Large intestine (tissue), 3 donors: ENCODE measurements at regions not wholly inside any gene's neighbourhood (a gene's known extent, or its start where the extent isn't known, plus 50 kb on each side); places are given as distances from the start of the nearest gene placed in this dataset.

Source experiments
- DNase-seq, 2 donors: peaks; one replicate each; pipeline versions ENCODE4 v3.0.0 to v3.0.0-alpha.2; 2013
- H3K27ac ChIP-seq: one replicate; pipeline ENCODE4 v1.5.1; 2013; ENCODE audit warnings: low read length
- H3K27me3 ChIP-seq: 2 replicates; pipeline ENCODE4 v1.6.1; 2013; ENCODE audit warnings: low read length; ENCODE audit not compliant: control insufficient read depth, insufficient read depth
- H3K36me3 ChIP-seq: 2 replicates; pipeline ENCODE4 v1.6.1; 2013; ENCODE audit warnings: low read length; ENCODE audit not compliant: control insufficient read depth, insufficient read depth
- H3K4me1 ChIP-seq: one replicate; pipeline ENCODE4 v1.6.1; 2013; ENCODE audit warnings: low read length; ENCODE audit not compliant: control insufficient read depth, insufficient read depth
- H3K4me3 ChIP-seq: one replicate; pipeline ENCODE4 v1.5.1; 2013; ENCODE audit warnings: low read length
- H3K9me3 ChIP-seq: one replicate; pipeline ENCODE4 v1.6.1; 2013; ENCODE audit warnings: mild to moderate bottlenecking, low read depth, low read length, moderate library complexity; ENCODE audit not compliant: control insufficient read depth
- WGBS: methylation state at CpG from one replicate; pipeline ENCODE4 v1.1.5; 2013; ENCODE audit warnings: low lambda C conversion rate; ENCODE audit not compliant: insufficient coverage; 5-methylcytosine and 5-hydroxymethylcytosine counted together

- WGBS = 100% methylated on average over 1 of the region's 6 CpGs
- no peaks in the 10 kb centered on the region for H3K4me1 ChIP-seq
- no peak for DNase-seq
- H3K27ac ChIP-seq = no peak overlapping the region
- H3K36me3 ChIP-seq = no peaks in the 10 kb centered on the region
- no peaks in the 10 kb centered on the region for H3K27me3 ChIP-seq
- H3K9me3 ChIP-seq = peaks cover 14% of the 10 kb centered on the region
- H3K4me3 ChIP-seq = no peak overlapping the region
Observed at GRCh38 chr13:111022886-111023285, 92.2 kb upstream of the ARHGEF7 start.

GRCh38 chr13:111022241-111022640 lies 92.9 kb upstream of the ARHGEF7 start:
- no peaks in the 10 kb centered on the region for H3K27me3 ChIP-seq
- 80% methylated on average over 1 of the region's 1 CpG for WGBS
- peaks cover 14% of the 10 kb centered on the region for H3K9me3 ChIP-seq

GRCh38 chr13:111021270-111021669 lies 93.8 kb upstream of the ARHGEF7 start:
- H3K36me3 ChIP-seq = no peaks in the 10 kb centered on the region
- H3K9me3 ChIP-seq = peaks cover 14% of the 10 kb centered on the region
- H3K4me1 ChIP-seq = no peaks in the 10 kb centered on the region
- no peak overlapping the region for H3K4me3 ChIP-seq
- DNase-seq = no peak
- no peaks in the 10 kb centered on the region for H3K27me3 ChIP-seq
- no peak overlapping the region for H3K27ac ChIP-seq
- WGBS = 75% methylated on average over 1 of the region's 1 CpG

More at GRCh38 chr13:111022241-111022640, 92.9 kb upstream of the ARHGEF7 start:
- no peak for DNase-seq
- no peak overlapping the region for H3K4me3 ChIP-seq
- H3K27ac ChIP-seq = no peak overlapping the region
- no peaks in the 10 kb centered on the region for H3K4me1 ChIP-seq
- H3K36me3 ChIP-seq = no peaks in the 10 kb centered on the region

GRCh38 chr13:111020546-111020945 lies 94.6 kb upstream of the ARHGEF7 start:
- H3K4me3 ChIP-seq = no peak overlapping the region
- DNase-seq = no peak
- WGBS = no CpG with 5 or more reads among the region's 6 CpGs
- H3K9me3 ChIP-seq = peaks cover 14% of the 10 kb centered on the region
- H3K27ac ChIP-seq = no peak overlapping the region
- no peaks in the 10 kb centered on the region for H3K36me3 ChIP-seq
- H3K4me1 ChIP-seq = no peaks in the 10 kb centered on the region
- H3K27me3 ChIP-seq = no peaks in the 10 kb centered on the region

GRCh38 chr13:111020021-111020420 lies 95.1 kb upstream of the ARHGEF7 start:
- Histone ChIP-seq H3K4me3 (no peak overlapping the region), H3K9me3 (peaks cover 14% of the 10 kb centered on the region), H3K4me1 (no peaks in the 10 kb centered on the region), H3K27me3 (no peaks in the 10 kb centered on the region), H3K36me3 (no peaks in the 10 kb centered on the region), H3K27ac (no peak overlapping the region)
- DNase-seq = no peak
- WGBS = no CpG with 5 or more reads among the region's 24 CpGs

GRCh38 chr13:111017755-111018459 lies 97.2 kb upstream of the ARHGEF7 start:
- no peaks in the 10 kb centered on the region for H3K27me3 ChIP-seq
- H3K36me3 ChIP-seq = no peaks in the 10 kb centered on the region
- no peaks in the 10 kb centered on the region for H3K4me1 ChIP-seq
- no peak for DNase-seq
- no peak overlapping the region for H3K4me3 ChIP-seq
- H3K9me3 ChIP-seq = peaks cover 14% of the 10 kb centered on the region
- 100% methylated on average over 2 of the region's 26 CpGs for WGBS
- H3K27ac ChIP-seq = no peak overlapping the region

GRCh38 chr13:111013196-111013595 lies 98.3 kb upstream of the ANKRD10 start:
- no peak for DNase-seq
- H3K27ac ChIP-seq = no peak overlapping the region
- no peak overlapping the region for H3K4me3 ChIP-seq
- H3K27me3 ChIP-seq = no peaks in the 10 kb centered on the region
- no peaks in the 10 kb centered on the region for H3K4me1 ChIP-seq
- 67% methylated on average over 1 of the region's 3 CpGs for WGBS
- H3K9me3 ChIP-seq = peaks cover 3% of the 10 kb centered on the region
- H3K36me3 ChIP-seq = no peaks in the 10 kb centered on the region

- Histone ChIP-seq H3K27ac (no peak overlapping the region), H3K9me3 (no peaks in the 10 kb centered on the region), H3K36me3 (no peaks in the 10 kb centered on the region), H3K4me1 (no peaks in the 10 kb centered on the region), H3K4me3 (no peak overlapping the region), H3K27me3 (no peaks in the 10 kb centered on the region)
- DNase-seq = no peak
- no CpG with 5 or more reads among the region's 3 CpGs for WGBS
Observed at GRCh38 chr13:111011899-111012298, 97.0 kb upstream of the ANKRD10 start.

- no peaks in the 10 kb centered on the region for H3K36me3 ChIP-seq
- DNase-seq = no peak
- WGBS = no CpG with 5 or more reads among the region's 6 CpGs
- no peak overlapping the region for H3K4me3 ChIP-seq
- no peak overlapping the region for H3K27ac ChIP-seq
- no peaks in the 10 kb centered on the region for H3K9me3 ChIP-seq
- H3K4me1 ChIP-seq = no peaks in the 10 kb centered on the region
- no peaks in the 10 kb centered on the region for H3K27me3 ChIP-seq
Observed at GRCh38 chr13:111008351-111008750, 93.5 kb upstream of the ANKRD10 start.

- Histone ChIP-seq H3K4me1 (no peaks in the 10 kb centered on the region), H3K4me3 (no peak overlapping the region), H3K27ac (peak overlapping the region; percentile 49), H3K36me3 (no peaks in the 10 kb centered on the region), H3K9me3 (no peaks in the 10 kb centered on the region), H3K27me3 (no peaks in the 10 kb centered on the region)
- WGBS = no CpG with 5 or more reads among the region's 3 CpGs
- DNase-seq = no peak
Observed at GRCh38 chr13:111007209-111007608, 92.3 kb upstream of the ANKRD10 start.

- H3K27me3 ChIP-seq = no peaks in the 10 kb centered on the region
- H3K4me1 ChIP-seq = no peaks in the 10 kb centered on the region
- no CpG with 5 or more reads among the region's 13 CpGs for WGBS
- H3K4me3 ChIP-seq = no peak overlapping the region
- peak overlapping the region; percentile 49 for H3K27ac ChIP-seq
- no peaks in the 10 kb centered on the region for H3K9me3 ChIP-seq
- DNase-seq = peak; percentile 59 to 69
- no peaks in the 10 kb centered on the region for H3K36me3 ChIP-seq
Observed at GRCh38 chr13:111006506-111007031, 91.7 kb upstream of the ANKRD10 start.
